ENCODE measurements at regions not wholly inside any gene's neighbourhood (a gene's known extent, or its start where the extent isn't known, plus 50 kb on each side); places are given as distances from the start of the nearest gene placed in this dataset.

DNA sequence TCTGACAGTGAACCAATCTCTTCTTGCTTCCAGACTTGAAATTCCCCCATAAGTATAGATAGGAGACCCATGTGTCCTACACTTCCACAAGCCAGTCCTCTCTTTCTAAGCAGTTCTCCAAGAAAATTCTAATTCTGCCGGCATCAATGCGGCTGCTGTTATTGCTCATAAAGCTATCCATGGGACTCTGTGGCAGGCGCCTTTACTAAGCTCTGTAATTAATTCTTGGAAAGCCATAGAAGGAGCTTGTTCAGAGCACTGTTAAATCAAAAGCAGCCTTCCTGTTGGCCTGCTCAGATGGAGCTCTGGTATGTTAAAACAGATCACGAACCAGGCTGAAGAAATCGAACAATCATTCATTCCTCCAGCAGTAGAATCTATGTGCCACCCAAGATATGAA is 244.3 kb upstream of the NFE2L3 start:
- H3K9me3 ChIP-seq = no peaks in the 10 kb centered on the region
- DNase-seq = no peak
- H3K4me1 ChIP-seq = no peaks in the 10 kb centered on the region
- no peaks in the 10 kb centered on the region for H3K36me3 ChIP-seq (ENCODE audit: low read depth, missing control alignments)
- no peak overlapping the region for H3K4me3 ChIP-seq
- intact Hi-C loops (cut with DNase I; ENCODE audit: low total_unique reads) = no loop called here
- TF ChIP-seq, protein P1, sequence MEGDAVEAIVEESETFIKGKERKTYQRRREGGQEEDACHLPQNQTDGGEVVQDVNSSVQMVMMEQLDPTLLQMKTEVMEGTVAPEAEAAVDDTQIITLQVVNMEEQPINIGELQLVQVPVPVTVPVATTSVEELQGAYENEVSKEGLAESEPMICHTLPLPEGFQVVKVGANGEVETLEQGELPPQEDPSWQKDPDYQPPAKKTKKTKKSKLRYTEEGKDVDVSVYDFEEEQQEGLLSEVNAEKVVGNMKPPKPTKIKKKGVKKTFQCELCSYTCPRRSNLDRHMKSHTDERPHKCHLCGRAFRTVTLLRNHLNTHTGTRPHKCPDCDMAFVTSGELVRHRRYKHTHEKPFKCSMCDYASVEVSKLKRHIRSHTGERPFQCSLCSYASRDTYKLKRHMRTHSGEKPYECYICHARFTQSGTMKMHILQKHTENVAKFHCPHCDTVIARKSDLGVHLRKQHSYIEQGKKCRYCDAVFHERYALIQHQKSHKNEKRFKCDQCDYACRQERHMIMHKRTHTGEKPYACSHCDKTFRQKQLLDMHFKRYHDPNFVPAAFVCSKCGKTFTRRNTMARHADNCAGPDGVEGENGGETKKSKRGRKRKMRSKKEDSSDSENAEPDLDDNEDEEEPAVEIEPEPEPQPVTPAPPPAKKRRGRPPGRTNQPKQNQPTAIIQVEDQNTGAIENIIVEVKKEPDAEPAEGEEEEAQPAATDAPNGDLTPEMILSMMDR (IDR thresholded peaks at IDR 0.05) = no peak
- no peak for TF ChIP-seq POLR2A (IDR thresholded peaks at IDR 0.05)
- WGBS, 2 donors = 88 to 92% methylated on average over 5 of the region's 5 CpGs
- H3K27ac ChIP-seq = no peak overlapping the region
- no peaks in the 10 kb centered on the region for H3K27me3 ChIP-seq

DNA sequence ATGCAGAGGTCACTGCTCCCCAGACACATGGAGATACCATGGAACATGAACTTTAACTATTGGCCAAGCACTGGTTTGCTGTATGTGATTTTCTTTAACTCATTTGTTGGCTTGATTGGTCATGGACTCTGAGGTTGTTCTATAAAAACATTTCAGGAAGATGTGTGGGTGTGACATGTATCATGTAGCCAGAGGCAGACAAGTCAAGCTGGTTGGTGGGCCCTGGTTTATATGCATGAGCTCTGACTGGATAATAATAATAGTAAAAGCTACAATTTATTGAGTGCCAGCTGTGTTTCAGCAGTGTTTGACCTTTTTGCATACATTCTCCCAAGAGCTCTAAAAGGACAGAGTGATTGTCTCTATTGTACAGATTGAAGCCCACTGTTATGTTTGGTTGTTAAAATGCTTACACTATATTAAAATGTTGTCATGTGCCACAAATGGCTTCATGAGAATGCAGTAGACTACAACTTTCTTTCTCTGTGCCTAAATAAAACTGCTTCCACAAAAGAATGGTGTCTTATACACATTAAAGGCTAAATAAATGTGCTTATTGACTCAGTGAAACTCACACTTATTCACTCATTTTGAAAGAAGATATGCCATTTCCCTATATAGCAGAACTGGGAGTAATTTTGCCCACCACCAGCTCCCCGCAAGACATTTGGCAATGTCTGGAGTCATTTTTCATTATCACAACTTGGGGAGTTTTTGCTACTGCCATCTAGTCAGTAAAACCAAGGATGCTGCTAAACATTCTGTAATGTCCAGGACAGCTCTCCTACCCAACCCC is 243.6 kb upstream of the NFE2L3 start:
- H3K27me3 ChIP-seq = no peaks in the 10 kb centered on the region
- TF ChIP-seq, protein P1 (IDR thresholded peaks at IDR 0.05) = no peak
- no peak for TF ChIP-seq POLR2A (IDR thresholded peaks at IDR 0.05)
- 90 to 92% methylated on average over 1 of the region's 1 CpG for WGBS, 2 donors
- no peaks in the 10 kb centered on the region for H3K36me3 ChIP-seq (ENCODE audit: low read depth, missing control alignments)
- no peaks in the 10 kb centered on the region for H3K9me3 ChIP-seq
- no peaks in the 10 kb centered on the region for H3K4me1 ChIP-seq
- intact Hi-C loops (cut with DNase I; ENCODE audit: low total_unique reads) = no loop called here
- H3K4me3 ChIP-seq = no peak overlapping the region
- H3K27ac ChIP-seq = no peak overlapping the region
- no peak for DNase-seq

DNA sequence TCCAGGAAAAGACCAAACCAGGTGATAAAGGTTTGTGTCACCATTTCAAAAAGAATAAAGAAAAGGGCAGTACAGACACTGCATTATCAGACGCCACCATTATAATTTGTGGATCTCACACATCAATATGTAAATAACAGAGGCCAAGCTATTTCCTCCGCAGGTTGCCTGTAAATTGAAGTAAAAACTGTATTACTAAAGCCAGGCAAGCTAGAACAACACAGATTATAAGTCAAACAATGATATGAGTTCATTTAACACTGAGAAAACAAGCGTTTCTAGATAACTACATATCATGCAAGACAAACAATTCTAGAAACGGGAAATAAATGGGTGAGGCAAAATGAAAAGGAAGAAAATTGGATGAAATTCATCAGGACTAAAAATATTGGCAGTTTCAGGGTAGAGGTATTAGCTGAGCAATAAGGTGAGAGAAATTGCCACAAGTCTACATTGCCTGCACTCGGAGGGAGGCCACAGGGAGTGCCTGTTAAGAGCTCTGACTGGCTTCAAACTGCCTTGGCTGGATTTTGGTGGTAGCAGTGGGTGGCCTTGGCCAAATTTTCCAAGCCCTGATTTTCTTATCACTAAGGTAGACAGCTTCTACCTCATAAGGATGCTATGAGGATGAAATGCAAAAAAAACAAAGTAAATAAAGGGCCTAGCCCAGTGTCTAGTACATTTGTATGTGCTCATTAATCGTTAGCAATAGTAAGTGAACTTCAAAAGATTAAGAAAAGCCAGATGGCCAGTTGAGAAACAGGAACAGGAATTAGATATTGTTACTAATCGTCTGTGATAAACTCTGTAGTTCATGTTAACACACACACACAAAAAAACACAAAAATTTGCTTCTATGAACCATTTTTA is 240.0 kb upstream of the NFE2L3 start:
- Histone ChIP-seq H3K4me1 (no peaks in the 10 kb centered on the region), H3K36me3 (ENCODE audit: low read depth, missing control alignments) (no peaks in the 10 kb centered on the region), H3K9me3 (no peaks in the 10 kb centered on the region), H3K27me3 (no peaks in the 10 kb centered on the region), H3K27ac (no peak overlapping the region), H3K4me3 (no peak overlapping the region)
- no peak for DNase-seq
- intact Hi-C loops (cut with DNase I; ENCODE audit: low total_unique reads) = no loop called here
- WGBS, 2 donors = 68 to 78% methylated on average over 7 of the region's 7 CpGs
- TF ChIP-seq, protein P1 (IDR thresholded peaks at IDR 0.05) = no peak
- no peak for TF ChIP-seq POLR2A (IDR thresholded peaks at IDR 0.05)

DNA sequence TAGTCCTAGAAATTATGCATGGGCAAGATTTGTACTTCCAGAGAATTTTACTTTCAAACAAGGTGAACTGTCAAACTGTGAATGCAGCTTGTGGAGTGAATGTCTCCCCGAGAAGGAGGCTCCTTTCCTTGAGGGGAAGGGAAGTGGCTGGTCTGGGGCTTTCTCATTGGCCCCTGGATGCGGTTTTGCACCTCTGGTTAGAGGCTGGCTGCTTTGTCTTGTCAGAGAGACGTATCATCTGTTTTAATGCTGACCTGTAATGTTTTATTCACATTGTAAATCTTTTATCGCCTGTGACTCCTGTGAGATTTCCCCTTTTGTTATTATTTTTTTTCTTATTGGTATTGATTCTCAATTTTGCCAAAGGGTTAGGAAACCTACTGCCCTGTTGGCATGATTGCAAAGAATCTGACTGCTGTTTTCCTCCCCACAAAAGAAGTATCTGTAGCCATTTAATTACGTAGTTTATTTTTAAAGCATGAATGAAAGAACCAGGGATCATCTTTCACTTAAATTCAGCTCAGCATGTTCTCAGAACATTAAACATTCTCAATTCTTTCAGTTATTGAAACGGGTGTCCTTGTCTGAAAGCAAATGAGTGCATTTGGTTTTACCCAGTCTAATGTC is 238.3 kb upstream of the NFE2L3 start:
- no peaks in the 10 kb centered on the region for H3K36me3 ChIP-seq (ENCODE audit: low read depth, missing control alignments)
- H3K4me1 ChIP-seq = no peaks in the 10 kb centered on the region
- no peaks in the 10 kb centered on the region for H3K27me3 ChIP-seq
- H3K4me3 ChIP-seq = no peak overlapping the region
- no peaks in the 10 kb centered on the region for H3K9me3 ChIP-seq
- 60 to 61% methylated on average over 6 of the region's 6 CpGs for WGBS, 2 donors
- DNase-seq = no peak
- intact Hi-C loops (cut with DNase I; ENCODE audit: low total_unique reads) = no loop called here
- no peak overlapping the region for H3K27ac ChIP-seq
- no peak for TF ChIP-seq POLR2A (IDR thresholded peaks at IDR 0.05)
- TF ChIP-seq, protein P1 (IDR thresholded peaks at IDR 0.05) = no peak

Measured in testis (tissue), 2 donors.